SH-SY5Y (cell line): ENCODE measurements at regions not wholly inside any gene's neighbourhood (a gene's known extent, or its start where the extent isn't known, plus 50 kb on each side); places are given as distances from the start of the nearest gene placed in this dataset.

Experiments
- GATA2 ChIP-seq: IDR thresholded peaks from 2 replicates; pipeline ENCODE4 v1.6.1; 2011; ENCODE audit warnings: mild to moderate bottlenecking, low read depth, low read length
- GATA3 ChIP-seq: IDR thresholded peaks from 2 replicates; pipeline ENCODE4 v1.6.1; 2011; ENCODE audit warnings: low read depth, mild to moderate bottlenecking, low read length, moderate library complexity

DNA sequence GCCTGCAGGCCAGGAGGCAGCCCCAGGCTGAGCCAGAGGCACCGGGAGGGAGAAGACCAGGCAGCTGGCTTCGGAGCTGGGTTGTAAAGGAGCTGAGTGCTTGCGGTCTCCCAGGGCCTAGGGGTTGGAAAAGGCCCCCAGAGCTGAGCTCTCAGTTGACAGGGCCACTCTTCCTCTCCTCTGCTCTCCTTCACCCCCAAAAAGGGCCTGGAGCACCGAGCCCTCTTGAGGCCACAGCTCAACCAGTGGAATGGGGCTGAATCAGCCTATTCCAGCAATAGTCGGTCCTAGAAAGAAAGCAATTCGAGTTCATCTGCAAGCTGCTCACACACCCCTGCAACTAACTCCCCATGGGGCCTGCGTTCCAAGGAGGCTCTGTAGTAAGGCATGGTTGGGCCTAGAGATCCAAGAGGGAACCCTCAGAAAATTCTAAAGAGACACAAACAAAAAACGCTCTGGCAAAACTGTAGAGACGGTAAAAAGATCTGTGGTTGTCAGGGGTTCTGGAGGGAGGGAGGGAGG is 205.0 kb downstream of the BUD13 start:
- TF ChIP-seq GATA2 (no peak), GATA3 (no peak)
